Stimulated activated CD8-positive, alpha-beta memory T cell treated with anti-CD3 and anti-CD28 coated beads, Interleukin-4, amount 100 ng/mL, for 24 hours (primary cell): ENCODE measurements at regions not wholly inside any gene's neighbourhood (a gene's known extent, or its start where the extent isn't known, plus 50 kb on each side); places are given as distances from the start of the nearest gene placed in this dataset.
"Not testable (repeated sequence)": the region's sequence is repeated elsewhere in the genome, so short reads cannot be mapped to it uniquely, and the experiment has no call there.

ENCODE experiments used
- DNase-seq: peaks from one replicate; pipeline ENCODE4 v3.0.0-alpha.2; 2020; ENCODE audit warnings: low read depth

DNA sequence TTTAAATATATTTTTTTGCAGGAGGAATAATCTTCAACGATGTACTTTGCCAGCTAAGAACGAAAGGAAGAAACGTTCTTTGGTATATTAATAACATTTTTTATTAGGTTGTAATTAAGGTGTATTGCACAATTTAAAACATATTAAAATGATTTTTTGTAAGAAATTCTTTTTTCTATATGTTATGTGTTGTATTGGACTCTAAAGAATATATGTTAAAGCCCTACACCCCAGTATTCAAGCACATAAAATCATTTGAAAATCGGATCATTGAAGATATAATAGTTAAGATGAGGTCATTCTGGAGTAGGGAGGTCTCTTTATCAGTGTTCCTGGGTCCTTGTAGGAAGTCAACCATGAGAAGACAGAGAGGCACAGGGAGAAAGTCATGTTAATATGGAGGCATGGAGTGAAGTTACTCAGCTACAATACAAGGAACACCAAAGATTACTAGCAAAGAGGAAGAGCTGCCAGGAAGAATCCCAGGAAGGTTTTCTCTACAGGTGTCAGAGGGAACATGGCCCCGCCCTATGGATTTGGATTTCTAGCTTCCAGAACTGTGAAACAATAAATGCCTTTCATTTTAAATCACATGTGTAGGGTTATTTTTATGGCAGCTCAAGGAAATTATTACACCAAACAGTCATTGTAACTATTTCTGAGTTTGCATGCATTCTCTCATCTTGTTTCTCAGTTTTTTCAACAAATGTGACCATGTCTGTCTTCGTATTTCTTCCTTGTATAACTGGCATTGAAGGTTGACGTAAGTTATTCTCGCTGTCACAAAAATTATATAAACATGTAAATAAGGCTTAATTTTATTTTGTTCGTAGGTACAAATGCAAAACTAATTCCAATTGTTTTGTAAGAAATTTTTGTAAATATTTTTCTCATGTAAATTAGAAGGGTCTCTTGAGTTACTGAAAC, 75.4 kb upstream of the VPREB1 start:
- DNase-seq = no peak

DNA sequence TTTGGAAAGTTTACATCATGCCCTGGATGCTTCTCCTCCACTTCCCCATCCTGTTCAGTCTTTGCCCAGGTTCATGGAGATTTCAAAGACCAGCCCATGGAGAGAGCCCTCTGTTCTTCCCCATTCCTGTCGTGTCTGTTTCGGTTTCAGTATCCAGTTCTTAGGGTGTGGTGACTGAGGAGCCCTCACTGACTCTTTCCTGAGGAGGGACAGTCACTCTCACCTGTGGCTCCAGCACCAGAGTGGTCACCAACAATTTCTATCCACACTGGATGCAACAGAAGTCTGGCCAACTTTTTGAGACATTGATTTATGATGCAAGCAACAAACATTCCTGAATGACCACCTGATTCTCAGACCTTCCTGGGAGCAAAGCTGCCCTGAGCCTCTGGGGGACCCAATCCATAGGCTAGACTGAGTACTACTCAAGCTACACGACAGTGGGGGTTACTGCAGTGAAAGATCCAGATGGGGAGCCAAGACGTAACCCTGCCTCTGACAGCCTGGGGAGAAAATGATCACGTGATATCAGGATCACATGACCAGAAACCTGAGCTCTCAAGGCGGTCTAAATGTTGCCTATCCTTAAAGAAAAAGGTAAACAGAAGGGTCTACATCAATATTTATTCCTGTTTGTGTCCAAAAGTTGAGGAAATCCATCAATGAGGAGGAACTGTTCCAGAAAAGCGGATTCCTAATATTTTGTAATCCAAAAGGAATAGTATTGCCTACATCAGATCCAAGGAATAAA, 76.2 kb upstream of the VPREB1 start:
- no peak for DNase-seq

DNA sequence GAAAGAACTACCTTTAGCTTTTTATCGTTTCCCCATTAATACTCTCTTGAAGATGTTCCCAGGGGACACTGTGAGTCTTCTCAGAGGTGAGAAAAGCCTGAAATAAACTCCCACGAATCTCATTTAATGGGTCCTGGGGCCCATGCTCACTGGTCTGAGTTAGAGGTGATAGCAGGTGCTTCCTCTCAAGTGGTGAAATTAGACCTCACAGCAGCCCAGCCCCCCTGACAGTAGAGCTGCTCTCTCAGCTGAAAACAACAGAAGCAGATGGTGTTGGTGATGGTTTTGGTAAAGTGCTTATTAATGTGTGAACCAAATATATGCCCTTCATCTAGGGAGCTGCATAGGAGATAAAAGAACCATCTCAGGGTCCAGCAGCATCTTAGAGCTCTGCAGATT, 76.8 kb upstream of the VPREB1 start:
- DNase-seq = no peak

DNA sequence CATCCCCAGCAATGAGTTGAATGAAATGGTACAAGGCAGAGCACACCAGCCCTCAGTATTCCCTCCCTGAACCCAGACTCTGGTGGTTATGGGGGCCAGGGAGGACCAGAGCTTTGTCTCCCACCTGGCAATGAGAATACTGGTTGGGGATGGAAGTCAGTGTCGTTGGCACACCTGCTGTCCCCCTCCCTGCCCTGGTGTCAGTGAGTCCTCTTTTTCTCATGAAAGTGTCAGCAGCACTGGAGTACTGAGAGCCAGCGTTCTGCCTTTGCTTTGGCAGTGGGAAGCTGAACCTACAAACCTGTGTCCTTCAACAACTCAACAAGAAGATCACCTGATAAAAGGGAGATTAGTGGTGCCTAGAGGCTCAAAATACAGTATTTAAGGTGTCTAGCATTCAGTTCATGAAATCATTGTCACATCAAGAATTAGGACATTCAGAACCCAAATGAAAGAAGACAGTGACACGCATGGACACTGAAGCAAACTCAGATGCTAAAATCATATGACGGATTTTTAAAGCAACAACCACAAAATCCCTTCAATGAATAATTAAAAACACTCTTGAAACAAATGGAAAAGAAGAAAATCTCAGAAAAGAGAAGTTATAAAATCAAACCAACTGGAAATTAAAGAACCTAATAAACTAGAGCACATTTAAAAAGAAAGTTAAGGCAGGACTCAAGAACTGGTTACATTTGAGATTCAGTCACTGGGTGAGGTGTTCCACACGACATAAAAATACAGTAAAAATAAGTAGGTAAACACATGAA, 77.5 kb upstream of the VPREB1 start:
- no peak for DNase-seq

DNA sequence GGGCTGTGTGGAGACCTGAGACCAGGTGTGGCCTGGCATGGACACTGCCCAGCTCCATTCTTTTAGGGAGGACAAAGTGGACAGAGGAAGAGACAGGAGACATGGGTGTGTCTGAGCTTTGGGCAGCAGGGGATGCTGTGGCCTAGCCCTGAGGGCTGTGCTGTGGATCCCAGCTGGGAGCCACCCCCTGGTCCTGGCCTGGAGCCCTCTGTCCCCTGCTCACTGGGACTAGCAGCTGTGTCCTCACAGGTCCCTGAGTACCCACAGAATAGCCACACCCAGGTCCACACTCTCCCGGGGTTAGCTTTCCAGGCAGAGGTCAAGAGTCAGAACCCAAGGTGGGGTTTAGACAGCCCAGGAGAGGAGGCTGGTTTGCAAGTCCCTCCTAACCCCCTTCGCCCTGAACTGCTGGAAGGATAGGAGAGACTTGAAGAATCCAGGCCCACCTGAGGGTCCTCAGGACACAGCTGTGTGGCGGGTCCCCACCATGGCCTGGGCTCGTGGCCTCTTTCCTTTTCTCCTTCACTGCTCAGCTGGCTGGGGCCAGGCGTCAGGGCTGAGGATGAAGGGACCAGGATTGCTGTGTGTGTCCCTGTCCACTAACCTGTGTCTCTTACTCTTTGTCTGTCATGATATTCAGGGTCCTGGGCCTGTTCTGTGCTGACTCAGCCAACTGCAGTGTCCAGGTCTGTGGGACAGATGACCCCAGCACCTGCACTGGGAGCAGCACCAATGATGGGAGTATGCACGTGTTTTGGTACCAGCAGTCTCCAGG, 78.5 kb upstream of the VPREB1 start:
- DNase-seq = no peak

DNA sequence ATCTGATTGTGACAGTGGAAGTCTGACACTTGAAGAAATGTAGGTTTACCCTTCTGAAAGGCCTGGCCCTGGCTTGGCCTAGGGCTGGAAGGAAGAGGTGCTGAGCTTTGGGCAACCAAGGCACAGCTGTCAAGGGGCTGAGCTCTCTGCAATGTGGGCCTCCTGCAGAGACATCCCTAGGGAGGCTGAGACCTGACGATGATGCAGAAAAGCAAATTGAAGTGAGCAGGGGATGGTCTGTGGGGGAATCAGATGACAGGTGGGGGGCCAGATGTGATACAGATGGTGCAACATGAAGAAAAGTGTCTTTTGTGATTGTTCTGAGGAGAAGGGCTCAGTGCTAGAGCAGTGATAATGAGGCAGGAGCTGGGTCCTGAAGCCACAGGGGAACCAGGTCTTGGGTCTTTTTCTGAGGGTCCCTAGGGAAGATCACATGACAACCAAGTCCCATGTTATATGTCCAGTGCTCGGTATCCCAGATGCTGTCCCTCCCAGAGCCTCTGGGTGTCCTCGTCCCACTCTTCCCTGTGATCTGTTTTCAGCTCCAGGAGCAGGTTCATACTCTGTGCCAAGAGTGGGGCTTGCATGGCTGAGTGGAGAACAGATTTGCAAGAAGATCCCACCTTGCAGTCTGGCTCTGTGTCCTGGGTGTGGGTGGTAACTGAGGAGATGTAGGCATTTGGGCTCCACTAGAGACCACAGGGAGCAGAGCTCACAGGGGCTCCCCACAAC, 79.9 kb upstream of the VPREB1 start:
- no peak for DNase-seq

DNA sequence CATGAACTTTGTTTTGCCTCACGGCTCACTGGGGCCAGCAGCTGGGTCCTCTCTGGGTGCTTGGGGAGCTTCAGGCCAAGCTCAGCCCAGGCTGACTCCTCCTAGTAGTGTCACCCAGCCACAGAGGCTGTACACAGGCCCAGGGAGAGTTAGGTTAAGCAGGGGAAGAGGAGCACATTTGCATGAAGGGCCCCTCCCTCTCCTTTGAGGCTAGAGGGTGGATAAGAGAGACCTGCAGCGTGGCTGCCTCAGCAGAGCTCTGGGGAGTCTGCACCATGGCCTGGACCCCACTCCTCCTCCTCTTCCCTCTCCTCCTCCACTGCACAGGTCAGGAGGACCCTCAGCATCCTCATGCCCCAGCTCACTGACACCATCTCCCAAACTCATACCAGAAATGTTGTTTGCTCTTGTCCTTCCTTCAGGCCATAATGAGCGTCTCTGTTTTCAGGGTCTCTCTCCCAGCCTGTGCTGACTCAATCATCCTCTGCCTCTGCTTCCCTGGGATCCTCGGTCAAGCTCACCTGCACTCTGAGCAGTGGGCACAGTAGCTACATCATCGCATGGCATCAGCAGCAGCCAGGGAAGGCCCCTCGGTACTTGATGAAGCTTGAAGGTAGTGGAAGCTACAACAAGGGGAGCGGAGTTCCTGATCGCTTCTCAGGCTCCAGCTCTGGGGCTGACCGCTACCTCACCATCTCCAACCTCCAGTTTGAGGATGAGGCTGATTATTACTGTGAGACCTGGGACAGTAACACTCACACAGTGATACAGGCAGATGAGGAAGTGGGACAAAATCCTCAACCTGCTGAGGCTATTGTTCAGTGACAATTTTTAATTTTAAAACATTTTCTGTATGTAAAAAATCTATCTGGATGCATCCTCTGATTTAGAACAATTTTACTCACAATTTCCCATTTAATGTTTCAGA, 82.4 kb upstream of the VPREB1 start:
- no peak for DNase-seq

DNA sequence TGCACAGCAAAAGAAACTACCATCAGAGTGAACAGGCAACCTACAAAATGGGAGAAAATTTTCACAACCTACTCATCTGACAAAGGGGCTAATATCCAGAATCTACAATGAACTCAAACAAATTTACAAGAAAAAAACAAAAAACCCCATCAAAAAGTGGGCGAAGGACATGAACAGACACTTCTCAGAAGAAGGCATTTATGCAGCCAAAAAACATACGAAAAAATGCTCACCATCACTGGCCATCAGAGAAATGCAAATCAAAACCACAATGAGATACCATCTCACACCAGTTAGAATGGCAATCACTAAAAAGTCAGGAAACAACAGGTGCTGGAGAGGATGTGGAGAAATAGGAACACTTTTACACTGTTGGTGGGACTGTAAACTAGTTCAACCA, 83.8 kb upstream of the VPREB1 start:
- not testable (repeated sequence) for DNase-seq

DNA sequence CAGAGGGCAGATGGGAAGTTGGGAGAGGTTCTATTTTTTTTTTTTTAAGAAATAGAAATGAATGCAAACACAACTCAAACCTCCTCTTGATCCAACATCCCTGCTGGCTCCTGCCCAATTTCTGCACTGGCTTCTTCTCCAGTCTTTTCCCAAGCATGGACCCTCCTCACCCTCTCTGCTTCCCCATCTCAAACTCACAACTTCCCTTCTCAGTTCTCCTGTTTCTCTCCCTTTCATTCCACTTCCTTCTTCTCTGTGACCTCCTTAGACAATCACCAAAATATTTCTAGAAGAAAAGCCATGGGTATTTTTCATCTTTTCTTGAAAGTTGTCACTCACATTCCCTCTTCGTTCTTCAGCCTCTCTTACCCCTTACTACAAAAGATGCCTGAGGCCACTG, 85.2 kb upstream of the VPREB1 start:
- DNase-seq = no peak

DNA sequence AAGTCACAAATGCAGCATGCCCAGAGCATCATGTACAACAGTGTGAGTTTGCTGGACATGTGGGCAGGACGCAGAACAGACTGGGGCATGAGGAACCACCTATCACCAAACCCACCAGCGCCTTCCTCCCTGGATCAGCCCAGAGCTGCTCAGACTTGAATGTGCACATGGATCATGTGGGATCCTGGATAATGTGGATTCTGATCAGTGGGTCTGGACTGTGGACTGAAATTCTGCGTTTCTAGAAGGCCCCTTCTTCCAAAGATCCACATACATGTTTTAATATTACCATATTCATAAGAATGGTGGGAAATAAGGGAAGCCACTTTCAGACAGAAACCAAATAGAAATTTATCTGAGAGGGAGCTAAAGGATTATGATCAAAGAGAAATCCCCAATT, 85.6 kb upstream of the VPREB1 start:
- no peak for DNase-seq

DNA sequence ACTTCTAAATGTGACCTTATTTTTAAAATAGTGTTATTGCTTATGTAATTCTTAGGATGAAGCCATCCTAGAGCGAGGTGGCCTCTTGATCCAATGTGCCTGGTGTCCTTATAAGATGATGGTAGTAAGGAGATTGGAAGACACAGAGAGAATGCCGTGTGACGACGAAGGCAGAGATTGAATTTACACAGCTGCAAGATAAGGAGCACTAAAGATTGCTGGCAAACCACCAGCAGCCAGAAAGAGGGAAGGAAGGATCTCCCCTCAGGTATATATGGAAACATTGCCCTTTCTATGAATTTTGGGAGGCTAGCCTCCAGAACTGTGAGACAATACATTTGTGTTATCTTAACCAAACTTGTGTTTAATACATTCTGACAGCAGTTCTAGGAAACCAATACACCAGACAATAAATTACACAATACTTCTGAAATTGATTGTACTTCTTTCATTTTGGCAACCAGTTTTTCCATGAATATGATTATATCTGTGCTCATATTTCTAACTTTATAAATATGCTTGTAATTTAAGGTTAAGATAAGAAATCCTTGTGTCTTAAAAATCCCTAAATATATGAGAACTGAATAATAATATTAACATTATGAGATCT, 86.3 kb upstream of the VPREB1 start:
- DNase-seq = no peak

DNA sequence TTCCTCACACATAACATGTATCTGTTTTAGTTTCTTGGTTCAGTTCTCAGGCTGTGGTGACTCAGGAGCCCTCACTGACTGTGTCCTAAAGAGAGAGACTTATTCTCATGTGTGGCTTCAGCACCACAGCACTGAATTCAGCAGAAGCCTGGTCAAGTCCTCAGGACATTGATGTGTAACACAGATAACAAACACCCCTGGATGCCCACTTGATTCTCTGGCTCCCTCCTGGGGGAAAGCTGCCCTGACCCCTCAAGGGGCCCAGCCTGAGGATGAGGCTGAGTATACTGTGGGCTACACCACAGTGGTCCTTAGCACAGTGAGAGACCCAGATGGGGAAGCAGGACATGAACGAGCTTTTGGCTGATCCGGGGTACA, 87.2 kb upstream of the VPREB1 start:
- no peak for DNase-seq

DNA sequence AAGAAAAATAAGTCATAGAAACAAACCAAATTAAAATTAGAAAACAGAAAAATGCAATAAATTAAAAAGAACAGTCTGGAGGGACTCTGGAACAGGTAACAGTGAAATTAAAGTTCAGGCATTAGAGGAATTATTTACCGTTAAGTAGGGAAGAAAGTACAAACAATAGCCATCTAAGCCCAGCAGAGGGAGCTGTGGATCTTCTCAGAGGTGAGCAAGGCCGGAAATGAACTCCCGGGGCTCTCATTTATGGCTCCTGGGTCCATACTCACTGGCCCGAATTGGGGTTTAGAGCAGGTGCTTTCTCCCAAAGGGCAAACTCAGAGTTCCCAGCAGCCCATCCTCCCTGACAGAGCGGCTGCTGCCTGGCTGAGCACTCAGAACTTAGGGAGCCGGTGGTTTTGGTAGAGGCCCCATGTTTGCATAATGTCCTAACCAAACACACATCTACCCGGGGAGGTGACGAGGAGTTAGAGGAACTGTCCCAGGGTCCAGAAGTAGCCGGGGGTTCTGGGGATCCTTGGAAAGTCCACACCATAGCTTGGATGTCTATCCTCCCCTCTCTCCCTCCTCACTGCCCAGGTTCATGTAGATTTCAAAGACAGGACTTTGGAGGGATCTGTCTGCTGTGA, 87.8 kb upstream of the VPREB1 start:
- peak; percentile 28 for DNase-seq

DNA sequence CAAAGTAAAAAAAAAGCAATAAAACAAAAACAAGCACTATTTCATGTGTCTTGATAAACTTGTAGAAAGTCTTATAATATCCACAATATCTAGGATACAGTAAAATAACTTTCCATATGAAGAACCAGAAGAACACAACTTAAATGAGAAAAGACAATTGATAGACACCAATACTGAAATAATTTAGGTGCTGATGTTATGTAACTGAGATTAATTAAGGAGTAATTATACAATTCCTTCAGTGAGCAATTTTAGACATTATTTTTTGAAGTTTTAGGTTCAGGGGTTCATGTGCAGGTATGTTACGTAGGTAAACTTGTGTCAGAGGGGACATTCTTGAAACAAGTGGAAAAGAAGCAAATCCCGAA, 88.3 kb upstream of the VPREB1 start:
- DNase-seq = no peak

DNA sequence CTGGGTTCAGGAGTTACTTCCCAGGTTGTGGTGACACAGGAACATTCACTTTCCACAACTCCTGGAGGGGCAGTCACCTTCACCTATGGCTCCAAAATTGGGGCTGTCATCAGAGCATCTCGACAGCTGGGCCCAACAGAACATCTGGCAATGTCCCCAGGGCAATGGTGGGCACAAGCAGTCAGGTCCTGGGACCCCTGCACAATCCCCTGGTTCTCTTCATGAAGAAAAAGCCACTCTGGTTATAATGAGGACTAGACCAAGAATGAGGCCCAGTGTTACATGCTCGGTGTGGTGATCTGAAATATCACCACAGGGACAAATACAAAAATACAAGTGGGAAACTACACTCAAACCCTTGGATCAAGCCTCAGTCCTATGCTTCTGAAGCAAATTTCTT, 89.0 kb upstream of the VPREB1 start:
- no peak for DNase-seq

DNA sequence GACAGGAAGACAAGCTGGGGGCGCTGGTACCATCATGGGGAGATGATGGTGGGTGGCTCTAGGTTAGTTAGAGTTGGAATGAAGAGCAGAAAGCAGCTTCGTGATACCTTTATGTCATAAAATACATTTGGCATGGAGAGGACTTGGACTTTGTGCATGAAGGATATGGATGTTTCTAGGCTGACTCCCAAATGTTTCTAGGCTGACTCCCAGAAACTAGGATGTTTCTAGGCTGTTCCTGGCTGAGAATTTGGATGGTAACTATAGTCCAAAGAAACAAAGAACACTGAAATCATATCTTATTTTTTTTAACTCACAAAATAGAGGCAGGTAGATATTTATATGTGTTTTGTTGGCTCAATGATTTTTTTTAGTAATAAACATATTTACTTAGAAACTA, 89.4 kb upstream of the VPREB1 start:
- DNase-seq = no peak

DNA sequence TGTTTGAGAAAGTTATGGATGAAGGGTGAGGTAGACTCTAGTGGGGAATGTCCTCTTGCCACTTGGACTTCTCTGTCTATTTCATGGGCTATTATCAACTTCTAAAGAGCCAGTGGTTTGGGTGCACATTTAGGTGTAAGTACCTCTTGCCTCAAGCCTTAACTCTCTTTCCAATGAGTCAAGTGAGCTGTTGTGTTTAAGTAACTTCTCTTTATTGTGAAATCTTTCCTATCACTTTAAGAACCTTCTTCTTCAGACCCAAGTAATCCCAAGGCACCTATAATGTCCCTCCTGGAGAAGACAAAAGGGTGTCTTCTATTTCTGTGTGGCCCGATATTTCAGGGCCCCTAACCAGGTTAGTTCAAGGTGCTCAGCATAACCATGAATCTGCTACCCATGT, 90.5 kb upstream of the VPREB1 start:
- no peak for DNase-seq

DNA sequence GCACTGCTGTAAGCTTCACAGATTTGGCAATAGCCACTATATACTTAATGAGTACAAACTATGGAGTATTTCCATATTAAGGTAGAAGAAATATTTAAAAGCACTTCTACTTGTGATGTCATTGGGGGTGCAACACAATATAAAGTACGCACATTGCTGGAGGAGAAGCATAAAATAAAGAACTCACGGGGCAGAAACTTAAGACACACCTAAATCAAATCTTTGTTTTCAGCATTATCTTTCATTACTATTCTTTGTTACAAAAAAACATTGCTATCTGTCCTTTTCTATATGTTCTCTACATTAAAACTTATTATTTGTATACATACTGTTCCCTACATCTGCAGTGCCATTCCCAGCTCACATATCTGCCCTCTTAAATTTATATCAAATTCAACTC, 93.3 kb upstream of the VPREB1 start:
- no peak for DNase-seq

DNA sequence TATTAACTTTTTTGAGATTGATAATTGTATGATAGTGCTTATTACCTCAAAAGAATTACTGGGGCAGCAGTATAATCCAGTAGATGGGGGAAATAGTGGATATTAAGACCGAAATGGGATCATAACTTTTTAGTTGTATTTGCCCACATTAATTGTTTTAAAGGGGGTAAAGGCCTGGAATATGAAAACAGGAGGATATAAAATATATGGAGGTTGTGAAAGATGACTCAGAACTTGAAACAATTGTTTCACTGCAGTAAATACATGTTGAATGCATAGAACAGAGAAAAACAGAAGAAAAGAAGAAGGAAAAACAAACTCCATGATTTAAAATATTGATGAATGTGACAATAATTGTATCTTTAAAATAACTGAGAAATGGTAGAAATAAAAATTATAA, 94.1 kb upstream of the VPREB1 start:
- DNase-seq = no peak
